8988T (cell line): ENCODE measurements at regions not wholly inside any gene's neighbourhood (a gene's known extent, or its start where the extent isn't known, plus 50 kb on each side); places are given as distances from the start of the nearest gene placed in this dataset.

Experiments used
- DNase-seq: peaks from one replicate; pipeline ENCODE4 v3.0.0; 2011

- no peak for DNase-seq
Observed at GRCh38 chr6:170025935-170026750, 264.7 kb downstream of the DLL1 start.

- DNase-seq = no peak
Observed at GRCh38 chr6:170025341-170025911, 265.5 kb downstream of the DLL1 start.

- DNase-seq = no peak
Observed at GRCh38 chr6:170024940-170025339, 265.9 kb downstream of the DLL1 start.

- DNase-seq = no peak
Observed at GRCh38 chr6:170023620-170024521, 267.0 kb downstream of the DLL1 start.

- DNase-seq = no peak
Observed at GRCh38 chr6:170022827-170023619, 267.9 kb downstream of the DLL1 start.

GRCh38 chr6:170022291-170022722 is 268.6 kb downstream of the DLL1 start:
- DNase-seq = no peak

GRCh38 chr6:170021579-170021978 is 269.3 kb downstream of the DLL1 start:
- no peak for DNase-seq

- no peak for DNase-seq
Observed at GRCh38 chr6:170019818-170020583, 268.6 kb downstream of the ERMARD start.

GRCh38 chr6:170018936-170019817 is 267.8 kb downstream of the ERMARD start:
- DNase-seq = no peak

GRCh38 chr6:170018422-170018935 is 267.1 kb downstream of the ERMARD start:
- no peak for DNase-seq

- no peak for DNase-seq
Observed at GRCh38 chr6:170017603-170018320, 266.3 kb downstream of the ERMARD start.

- no peak for DNase-seq
Observed at GRCh38 chr6:170013815-170014214, 262.4 kb downstream of the ERMARD start.

GRCh38 chr6:170012037-170012330 is 260.6 kb downstream of the ERMARD start:
- DNase-seq = no peak

- no peak for DNase-seq
Observed at GRCh38 chr6:170011204-170012036, 260.0 kb downstream of the ERMARD start.

GRCh38 chr6:170010665-170011203 is 259.3 kb downstream of the ERMARD start:
- DNase-seq = no peak

- DNase-seq = no peak
Observed at GRCh38 chr6:170008294-170008785, 256.9 kb downstream of the ERMARD start.

- DNase-seq = no peak
Observed at GRCh38 chr6:170007468-170008293, 256.3 kb downstream of the ERMARD start.
